Keratinocyte (primary cell): ENCODE measurements at regions not wholly inside any gene's neighbourhood (a gene's known extent, or its start where the extent isn't known, plus 50 kb on each side); places are given as distances from the start of the nearest gene placed in this dataset.

Experiments used
- DNase-seq: peaks from one replicate; pipeline ENCODE4 v3.0.0-alpha.2; 2011; ENCODE audit warnings: low read depth, missing footprints, low spot score
- FAIRE-seq: peaks from 2 replicates; lab custom pipeline; 2011; peaks lifted over from hg19 to GRCh38; lab: Jason Lieb, UNC
- H2AFZ ChIP-seq: 2 replicates; pipeline ENCODE4 v1.6.0; 2012; ENCODE audit warnings: low read length, control low read depth, inconsistent platforms; ENCODE audit not compliant: control insufficient read depth
- H3K27ac ChIP-seq: 2 replicates; pipeline ENCODE4 v1.5.1; 2011; ENCODE audit warnings: low read length; ENCODE audit not compliant: control insufficient read depth, insufficient read depth
- H3K27me3 ChIP-seq: 3 replicates; pipeline ENCODE4 v1.6.0; 2011; ENCODE audit warnings: low read length; ENCODE audit not compliant: control insufficient read depth, insufficient read depth; ENCODE audit errors: extremely low read depth
- H3K36me3 ChIP-seq, 2 experiments: 2 replicates in 1 of 2; 3 replicates in 1 of 2; pipeline ENCODE4 v1.5.1; 2011; ENCODE audit warnings: low read length in 2 of 2, mild to moderate bottlenecking in 1 of 2; ENCODE audit not compliant: control insufficient read depth in 2 of 2, insufficient read depth in 2 of 2; ENCODE audit errors: extremely low read depth in 1 of 2
- H3K4me1 ChIP-seq: 3 replicates; pipeline ENCODE4 v1.5.1; 2011; ENCODE audit warnings: low read length; ENCODE audit not compliant: control insufficient read depth, insufficient read depth; ENCODE audit errors: extremely low read depth
- H3K4me2 ChIP-seq: 3 replicates; pipeline ENCODE4 v1.6.0; 2011; ENCODE audit warnings: low read depth, low read length; ENCODE audit not compliant: control insufficient read depth, insufficient read depth; ENCODE audit errors: extremely low read depth
- H3K4me3 ChIP-seq, 3 experiments: fragments of 200-600 bp in 1 of 3; sonication (generic) in 1 of 3; 2 replicates in 2 of 3; 3 replicates in 1 of 3; pipeline ENCODE4 v1.5.1; 2011 to 2016; ENCODE audit warnings: low read length in 3 of 3, mild to moderate bottlenecking in 3 of 3, control low read depth in 2 of 3, inconsistent platforms in 1 of 3, low read depth in 1 of 3, mixed read lengths in 1 of 3, mixed run types in 1 of 3, moderate library complexity in 1 of 3; ENCODE audit not compliant: control insufficient read depth in 2 of 3, insufficient read depth in 2 of 3; ENCODE audit errors: extremely low read depth in 1 of 3
- H3K79me2 ChIP-seq: 2 replicates; pipeline ENCODE4 v1.6.0; 2012; ENCODE audit warnings: low read length; ENCODE audit not compliant: control insufficient read depth, insufficient read depth
- H3K9ac ChIP-seq: 3 replicates; pipeline ENCODE4 v1.6.0; 2011; ENCODE audit warnings: low read length; ENCODE audit not compliant: control insufficient read depth, insufficient read depth; ENCODE audit errors: extremely low read depth
- H3K9me1 ChIP-seq: 3 replicates; pipeline ENCODE4 v1.6.0; 2011; ENCODE audit warnings: low read length; ENCODE audit not compliant: control insufficient read depth, insufficient read depth; ENCODE audit errors: extremely low read depth
- H3K9me3 ChIP-seq: 2 replicates; pipeline ENCODE4 v1.5.1; 2012; ENCODE audit warnings: low read depth, low read length; ENCODE audit not compliant: control insufficient read depth
- H4K20me1 ChIP-seq: 3 replicates; pipeline ENCODE4 v1.6.0; 2011; ENCODE audit warnings: low read length; ENCODE audit not compliant: control insufficient read depth, insufficient read depth; ENCODE audit errors: extremely low read depth
- EZH2 ChIP-seq: IDR thresholded peaks from one replicate; pipeline ENCODE4 v1.6.1; 2012; ENCODE audit warnings: inconsistent platforms, mild to moderate bottlenecking, low read length, moderate library complexity
- dilution Hi-C: fragments of 300-500 bp; cut with MboI; formaldehyde crosslinking; loops from one replicate; pipeline ENCODE4 v1.7.0; 2020; ENCODE audit warnings: low sequenced_read_pairs; ENCODE audit not compliant: extremely low pct_ligation_motif_present
- TF ChIP-seq, protein P1 (sequence below), 3 experiments: IDR thresholded peaks in 1 of 3; conservative IDR thresholded peaks in 1 of 3; optimal IDR thresholded peaks in 1 of 3; 2 replicates in 2 of 3; 3 replicates in 1 of 3; pipeline versions ENCODE3 to v1.5.1; 2011; ENCODE audit warnings: low read length in 3 of 3, mild to moderate bottlenecking in 3 of 3, moderate library complexity in 2 of 3, control low read depth in 1 of 3, inconsistent platforms in 1 of 3; ENCODE audit not compliant: insufficient read depth in 2 of 3; ENCODE audit errors: extremely low read depth in 1 of 3

GRCh38 chr22:48588151-48588877 lies 1239.4 kb downstream of the BRD1 start:
- no peak for TF ChIP-seq EZH2
- TF ChIP-seq, protein P1, sequence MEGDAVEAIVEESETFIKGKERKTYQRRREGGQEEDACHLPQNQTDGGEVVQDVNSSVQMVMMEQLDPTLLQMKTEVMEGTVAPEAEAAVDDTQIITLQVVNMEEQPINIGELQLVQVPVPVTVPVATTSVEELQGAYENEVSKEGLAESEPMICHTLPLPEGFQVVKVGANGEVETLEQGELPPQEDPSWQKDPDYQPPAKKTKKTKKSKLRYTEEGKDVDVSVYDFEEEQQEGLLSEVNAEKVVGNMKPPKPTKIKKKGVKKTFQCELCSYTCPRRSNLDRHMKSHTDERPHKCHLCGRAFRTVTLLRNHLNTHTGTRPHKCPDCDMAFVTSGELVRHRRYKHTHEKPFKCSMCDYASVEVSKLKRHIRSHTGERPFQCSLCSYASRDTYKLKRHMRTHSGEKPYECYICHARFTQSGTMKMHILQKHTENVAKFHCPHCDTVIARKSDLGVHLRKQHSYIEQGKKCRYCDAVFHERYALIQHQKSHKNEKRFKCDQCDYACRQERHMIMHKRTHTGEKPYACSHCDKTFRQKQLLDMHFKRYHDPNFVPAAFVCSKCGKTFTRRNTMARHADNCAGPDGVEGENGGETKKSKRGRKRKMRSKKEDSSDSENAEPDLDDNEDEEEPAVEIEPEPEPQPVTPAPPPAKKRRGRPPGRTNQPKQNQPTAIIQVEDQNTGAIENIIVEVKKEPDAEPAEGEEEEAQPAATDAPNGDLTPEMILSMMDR (optimal IDR thresholded peaks at IDR 0.05 in 1 of 3, IDR thresholded peaks at IDR 0.05 in 1 of 3, conservative IDR thresholded peaks at IDR 0.05 in 1 of 3; ENCODE audit: extremely low read depth in 1 of 3, insufficient read depth in 2 of 3, low read length in 3 of 3) = no peak
- H3K4me1 ChIP-seq = no peaks in the 10 kb centered on the region
- H3K9ac ChIP-seq = no peak overlapping the region
- H3K36me3 ChIP-seq = no peaks in the 10 kb centered on the region
- no peaks in the 10 kb centered on the region for H3K9me1 ChIP-seq
- H3K79me2 ChIP-seq = no peaks in the 10 kb centered on the region
- no peaks in the 10 kb centered on the region for H3K27me3 ChIP-seq
- no peak overlapping the region for H3K4me3 ChIP-seq
- H3K27ac ChIP-seq = no peak overlapping the region
- FAIRE-seq (no peak), DNase-seq (no peak)
- H2AFZ ChIP-seq = no peak overlapping the region
- H4K20me1 ChIP-seq = no peaks in the 10 kb centered on the region
- dilution Hi-C loops = no loop called here
- no peak overlapping the region for H3K4me2 ChIP-seq
- peaks cover 34% of the 10 kb centered on the region for H3K9me3 ChIP-seq

DNA sequence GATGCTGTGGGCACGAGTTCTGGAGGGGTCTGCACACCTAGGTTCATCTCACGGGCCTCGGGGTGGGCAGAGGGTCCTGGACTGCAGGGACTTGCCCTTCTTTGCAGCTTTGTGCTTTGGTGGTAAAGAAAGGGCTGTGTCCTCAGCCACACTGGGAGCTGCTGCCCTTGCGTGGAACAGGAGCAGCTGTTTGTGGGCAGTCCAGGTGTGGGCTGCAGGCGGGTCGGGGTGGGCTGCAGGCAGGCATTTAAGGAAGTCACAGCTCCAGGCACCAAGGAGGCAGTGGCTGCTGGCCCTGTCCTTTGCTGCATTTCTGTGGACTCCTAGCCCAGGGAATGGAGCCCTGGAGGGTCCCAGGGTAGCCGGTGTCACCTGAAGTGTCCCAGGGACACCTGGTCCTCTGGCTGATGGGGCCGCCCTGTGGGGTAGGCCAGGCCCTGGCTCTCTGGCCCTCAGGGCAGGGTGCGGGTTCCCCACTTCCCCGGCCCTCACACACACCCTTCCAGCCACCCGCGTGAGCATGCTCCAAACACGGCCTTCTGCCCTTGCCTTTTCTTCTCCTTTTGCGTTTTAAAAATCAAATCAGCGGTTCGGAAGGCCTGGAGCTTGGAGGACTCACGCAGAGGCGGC lies 1240.3 kb downstream of the BRD1 start:
- no peak overlapping the region for H3K4me3 ChIP-seq
- H3K4me2 ChIP-seq = no peak overlapping the region
- no peaks in the 10 kb centered on the region for H3K4me1 ChIP-seq
- H4K20me1 ChIP-seq = no peaks in the 10 kb centered on the region
- no peak overlapping the region for H2AFZ ChIP-seq
- no peaks in the 10 kb centered on the region for H3K27me3 ChIP-seq
- dilution Hi-C loops = no loop called here
- peaks cover 30% of the 10 kb centered on the region for H3K9me3 ChIP-seq
- H3K79me2 ChIP-seq = no peaks in the 10 kb centered on the region
- no peak for TF ChIP-seq EZH2
- TF ChIP-seq, protein P1 (optimal IDR thresholded peaks at IDR 0.05 in 1 of 3, IDR thresholded peaks at IDR 0.05 in 1 of 3, conservative IDR thresholded peaks at IDR 0.05 in 1 of 3; ENCODE audit: extremely low read depth in 1 of 3, insufficient read depth in 2 of 3, low read length in 3 of 3) = no peak
- no peak for DNase-seq
- H3K36me3 ChIP-seq = no peaks in the 10 kb centered on the region
- no peak for FAIRE-seq
- H3K27ac ChIP-seq = no peak overlapping the region
- no peaks in the 10 kb centered on the region for H3K9me1 ChIP-seq
- no peak overlapping the region for H3K9ac ChIP-seq
